NOMO-1 (cell line): ENCODE measurements at regions not wholly inside any gene's neighbourhood (a gene's known extent, or its start where the extent isn't known, plus 50 kb on each side); places are given as distances from the start of the nearest gene placed in this dataset.

Source experiments
- DNase-seq, 2 experiments: peaks; one replicate each; lab custom pipeline; 2025; ENCODE audit not compliant: unreplicated experiment in 2 of 2; lab: John Stamatoyannopoulos, UW

DNA sequence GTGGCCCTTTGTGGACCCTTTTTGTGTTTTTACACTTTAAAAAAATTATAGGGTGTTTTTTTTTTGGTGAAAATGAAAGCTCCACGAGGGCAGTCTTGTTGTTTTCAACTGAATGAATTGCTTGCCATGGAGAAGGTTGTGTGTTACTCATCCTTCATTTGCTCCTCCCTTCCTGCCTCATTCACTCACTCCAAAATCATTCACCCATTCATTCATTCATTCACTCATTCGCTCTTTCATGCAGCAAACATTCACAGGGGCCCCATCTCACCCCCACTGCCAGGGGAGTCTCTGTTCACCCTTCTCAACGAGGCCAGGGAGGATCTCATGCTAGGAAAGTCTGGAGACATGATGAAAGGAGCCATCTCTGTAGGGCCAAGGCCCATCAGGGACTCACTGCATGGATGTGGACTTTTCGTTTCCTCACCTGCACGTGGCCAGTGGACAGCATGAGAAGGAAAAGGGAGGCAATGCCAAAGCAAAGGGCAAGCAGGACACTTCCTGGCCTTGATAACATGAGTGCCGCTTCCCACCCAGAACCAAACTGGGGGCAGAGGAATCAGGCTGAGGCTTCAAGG, 62.8 kb upstream of the COL13A1 start:
- no peak for DNase-seq

DNA sequence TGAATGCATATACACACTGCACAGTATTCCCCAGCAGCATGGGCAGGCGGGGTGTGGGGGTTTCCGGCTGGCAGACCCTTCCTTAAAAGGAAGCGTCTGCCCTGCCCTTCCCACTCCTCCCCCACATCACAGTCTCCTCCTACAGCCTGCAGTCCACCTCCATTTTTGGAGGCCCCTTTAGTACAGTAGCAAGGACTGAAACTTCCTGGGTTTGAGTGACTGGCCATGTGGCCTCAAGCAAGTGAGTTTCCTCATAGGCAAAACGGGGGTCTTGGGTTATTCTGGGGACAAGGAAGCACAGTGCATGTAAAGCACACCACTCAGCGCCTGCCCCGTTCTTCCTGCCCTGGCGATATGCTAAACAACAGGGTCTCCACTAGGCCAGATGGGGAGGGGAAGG, 62.1 kb upstream of the COL13A1 start:
- no peak for DNase-seq

DNA sequence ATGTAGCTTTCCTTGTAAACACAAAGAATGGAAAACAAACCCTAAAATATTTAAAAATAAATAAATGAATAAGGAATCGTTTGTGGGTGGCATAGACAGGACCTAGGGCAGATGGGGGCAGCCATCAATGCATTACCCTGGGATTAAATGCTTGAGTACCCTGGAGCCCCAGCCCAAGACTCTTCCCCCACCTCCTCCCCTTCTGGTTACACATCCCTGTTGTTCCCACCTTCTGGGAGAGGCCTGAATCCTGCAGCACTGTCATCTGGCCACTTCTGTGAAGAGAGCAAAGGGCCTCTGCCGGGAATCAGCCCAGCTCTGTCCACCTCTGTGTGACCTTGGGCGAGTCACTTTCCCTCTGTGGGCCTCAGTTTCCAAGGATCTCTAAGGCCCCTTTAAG, 61.6 kb upstream of the COL13A1 start:
- no peak for DNase-seq

DNA sequence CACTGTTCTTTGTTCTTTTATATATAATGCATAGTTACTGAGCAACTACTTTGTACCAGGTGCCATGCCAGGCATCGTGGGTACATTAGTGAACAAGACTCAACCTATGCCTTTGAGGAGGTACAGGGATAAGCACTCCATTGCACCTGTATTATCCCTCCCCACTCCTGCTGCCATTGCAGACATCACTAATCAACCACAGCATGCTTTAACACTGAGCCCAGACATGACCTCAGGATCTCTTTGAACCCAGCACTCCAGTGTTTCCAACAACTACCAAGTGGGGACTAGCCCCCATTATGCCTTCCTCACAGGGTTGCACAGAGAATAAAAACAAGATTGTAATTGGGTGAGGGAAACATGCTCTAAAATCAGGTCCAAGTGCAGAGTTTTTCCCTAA, 60.5 kb upstream of the COL13A1 start:
- DNase-seq: no peak

DNA sequence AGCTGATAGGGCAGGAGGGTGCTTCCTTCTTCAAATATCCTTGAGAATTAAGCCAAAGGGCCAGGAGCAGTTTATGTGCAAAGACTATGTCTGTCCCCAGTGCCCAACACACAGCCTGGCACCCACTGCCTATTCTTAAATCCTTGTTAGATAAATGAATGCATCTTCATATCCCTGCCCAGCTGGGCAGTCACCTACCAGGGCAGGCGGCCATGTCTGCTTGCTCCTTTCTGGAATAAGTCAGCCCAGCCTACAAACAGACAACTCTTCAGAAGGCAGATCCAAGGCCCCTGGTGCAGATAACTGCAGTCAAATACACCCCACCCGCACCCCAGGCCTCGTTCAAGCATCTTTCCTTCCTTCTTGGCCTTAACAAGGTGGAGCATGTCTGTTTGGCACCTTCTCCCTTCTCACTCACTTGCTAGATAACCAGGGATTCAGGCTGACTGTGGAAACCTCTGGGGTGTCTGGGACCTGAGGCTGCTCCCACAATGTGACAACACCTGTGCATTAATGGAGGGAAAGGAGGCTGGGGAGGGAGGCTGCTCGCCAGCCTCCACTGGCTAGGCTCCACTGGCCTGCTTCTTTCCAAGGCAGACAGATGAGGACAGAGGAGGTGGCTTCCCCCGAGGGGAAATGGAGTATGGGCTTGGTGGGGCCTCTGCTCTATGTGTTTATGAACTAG, 59.9 kb upstream of the COL13A1 start:
- no peak for DNase-seq

DNA sequence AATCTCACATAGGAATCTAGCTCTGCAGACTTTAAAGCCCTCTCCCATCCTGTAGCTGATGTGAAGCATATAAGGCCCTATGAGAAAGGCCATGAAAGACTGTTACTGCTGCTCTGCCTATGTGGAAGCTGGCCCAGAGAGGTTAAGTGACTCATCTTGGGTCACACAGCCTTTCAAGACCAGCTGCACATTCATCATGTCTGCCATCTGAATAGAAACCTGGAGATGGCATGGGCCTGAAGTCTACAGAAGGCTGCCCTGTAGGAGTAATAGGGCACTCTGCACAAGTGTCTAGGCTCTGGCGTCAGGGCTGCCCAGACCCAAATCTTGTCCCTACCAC, 59.4 kb upstream of the COL13A1 start:
- no peak for DNase-seq

DNA sequence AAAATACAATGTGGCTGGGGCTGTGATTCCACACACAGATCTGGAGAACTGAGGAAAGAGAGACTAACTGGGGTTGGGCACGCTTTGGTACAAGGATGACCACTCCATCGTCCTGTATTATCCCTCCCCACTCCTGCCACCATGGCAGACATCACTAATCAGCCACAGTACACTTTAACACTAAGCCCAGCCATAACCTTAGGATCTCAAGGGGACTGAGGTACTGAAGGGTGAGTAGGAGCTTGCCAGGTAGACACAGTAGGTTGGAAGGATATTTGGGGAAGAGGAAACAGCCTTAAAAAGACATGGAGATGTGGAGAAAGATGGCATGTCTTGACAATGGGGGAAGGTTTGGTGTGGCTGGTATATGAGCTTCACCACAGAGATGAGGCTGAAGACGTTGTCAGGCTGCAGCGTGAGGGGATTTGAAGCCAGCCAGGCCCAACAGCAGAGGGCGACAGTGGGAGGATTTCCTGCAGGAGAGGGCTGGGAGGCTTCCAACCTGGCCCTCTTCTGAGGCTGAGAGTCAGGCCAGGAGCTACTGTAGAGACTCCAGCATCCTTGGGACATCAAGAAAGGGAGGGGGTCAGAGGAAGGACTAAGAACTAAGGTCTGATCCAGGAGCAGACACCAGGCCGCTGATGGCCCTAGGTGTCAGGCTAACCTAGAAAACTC, 58.6 kb upstream of the COL13A1 start:
- no peak for DNase-seq

DNA sequence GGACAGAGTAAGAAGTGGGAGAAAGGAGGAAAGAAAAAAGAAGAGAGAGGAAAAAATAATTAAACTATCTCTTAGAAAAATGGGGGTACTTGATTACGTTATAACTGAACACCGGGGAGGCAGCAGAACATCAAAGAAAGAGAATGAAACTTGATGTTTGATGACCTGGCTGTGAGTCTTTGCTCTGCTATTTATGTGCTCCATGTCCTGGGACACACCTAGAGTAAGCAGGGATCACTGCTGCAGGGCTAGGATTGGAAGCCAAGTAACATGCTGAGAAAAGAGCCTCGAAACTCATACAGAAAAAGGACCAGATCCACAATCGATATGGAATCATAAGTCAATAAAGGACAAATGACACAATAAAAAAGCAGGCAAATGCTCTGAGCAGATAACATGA, 56.7 kb upstream of the COL13A1 start:
- DNase-seq: no peak

DNA sequence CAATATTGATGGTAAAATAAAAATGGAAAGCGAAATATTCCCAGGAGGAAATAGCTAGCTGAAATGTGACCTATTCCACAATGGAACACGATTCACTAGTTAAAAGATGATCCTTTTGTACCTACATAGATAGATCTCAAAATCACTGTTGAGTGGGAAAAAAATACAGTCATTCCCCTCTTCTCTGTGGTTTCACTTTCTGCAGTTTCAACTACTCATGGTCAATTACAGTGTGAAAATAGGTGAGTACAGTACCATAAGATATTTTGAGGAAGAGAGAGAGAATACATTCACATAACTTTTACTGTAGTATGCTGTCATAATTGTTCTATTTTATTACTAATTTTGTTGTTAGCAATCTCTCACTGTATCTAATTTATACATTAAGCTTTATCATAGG, 56.0 kb upstream of the COL13A1 start:
- no peak for DNase-seq

DNA sequence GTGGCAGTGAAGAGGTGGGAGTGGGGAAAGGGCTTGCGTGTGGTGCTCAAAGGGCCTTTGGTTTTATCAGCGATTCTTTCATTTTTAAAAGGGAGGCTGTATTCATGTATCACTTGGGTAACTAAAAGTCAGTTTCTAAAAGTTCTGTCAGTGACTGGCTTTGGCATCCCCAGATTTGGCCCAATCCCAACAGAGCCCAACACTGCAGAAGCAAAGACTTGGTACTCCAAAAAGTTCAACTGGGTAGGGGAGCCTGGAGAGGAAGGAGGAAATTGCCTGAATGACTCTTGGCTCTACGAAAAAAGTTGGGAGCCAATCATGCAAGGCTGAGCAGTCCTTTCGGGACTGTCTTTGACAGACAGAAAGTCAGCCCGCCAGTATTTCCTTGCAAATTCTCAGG, 54.5 kb upstream of the COL13A1 start:
- no peak for DNase-seq

DNA sequence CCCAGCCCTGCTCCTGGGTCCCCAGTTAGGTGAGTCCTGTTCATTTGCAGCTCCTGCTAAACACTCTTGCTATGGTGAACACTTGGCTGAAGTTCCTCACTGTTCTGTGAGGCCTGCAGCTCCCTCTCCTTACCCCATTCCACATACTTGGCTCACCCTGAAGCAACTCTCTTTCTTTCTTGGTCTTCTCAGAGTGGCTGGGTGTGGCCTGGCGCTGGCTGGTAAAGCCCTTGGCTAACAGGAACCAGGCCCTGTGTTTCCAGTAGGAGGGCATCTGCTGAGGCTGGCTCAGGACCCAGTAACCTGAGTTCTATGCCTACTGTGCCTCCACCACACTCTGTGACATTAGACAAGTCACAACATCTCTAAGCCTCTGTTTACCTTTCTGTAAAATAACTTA, 53.1 kb upstream of the COL13A1 start:
- no peak for DNase-seq

DNA sequence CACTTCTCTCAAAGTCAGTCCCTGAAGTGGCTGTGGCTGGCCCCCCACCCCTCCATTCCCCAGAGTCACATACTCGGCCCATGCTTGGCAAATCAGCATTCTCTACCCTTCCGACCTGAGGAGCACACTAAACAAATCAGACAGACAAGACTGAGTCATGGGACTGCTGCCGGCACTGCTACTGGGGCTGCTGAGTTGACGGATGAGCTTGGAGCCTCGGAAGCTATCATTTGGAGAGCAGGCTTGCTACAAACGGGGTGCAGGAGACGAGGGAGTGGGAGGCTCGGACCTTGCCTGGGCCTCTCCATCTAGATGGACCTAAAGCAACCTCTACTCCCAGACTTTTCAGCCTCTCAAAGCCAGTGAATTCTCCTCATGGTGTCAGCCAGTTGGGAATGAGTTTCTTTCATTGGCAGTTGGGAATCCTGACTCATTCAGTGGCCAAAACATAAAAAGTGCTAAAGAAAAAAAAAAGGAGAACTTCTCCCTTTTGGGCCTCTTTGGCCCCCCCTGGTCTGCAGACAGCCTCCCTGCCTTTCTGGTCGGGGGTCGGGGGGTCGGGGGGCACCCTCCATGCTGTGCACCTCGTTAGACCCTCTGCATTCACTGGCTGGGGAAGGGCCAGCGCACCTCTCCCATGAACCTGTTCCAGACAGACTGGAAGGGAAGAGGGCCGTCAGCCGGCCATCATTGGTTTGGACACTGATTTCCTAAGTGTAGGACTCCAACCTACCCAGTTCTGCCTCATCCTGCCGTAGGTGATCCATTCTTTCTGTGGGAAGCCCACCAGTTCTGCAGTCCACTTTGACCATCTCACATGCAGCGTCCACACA, 52.3 kb upstream of the COL13A1 start:
- no peak for DNase-seq

DNA sequence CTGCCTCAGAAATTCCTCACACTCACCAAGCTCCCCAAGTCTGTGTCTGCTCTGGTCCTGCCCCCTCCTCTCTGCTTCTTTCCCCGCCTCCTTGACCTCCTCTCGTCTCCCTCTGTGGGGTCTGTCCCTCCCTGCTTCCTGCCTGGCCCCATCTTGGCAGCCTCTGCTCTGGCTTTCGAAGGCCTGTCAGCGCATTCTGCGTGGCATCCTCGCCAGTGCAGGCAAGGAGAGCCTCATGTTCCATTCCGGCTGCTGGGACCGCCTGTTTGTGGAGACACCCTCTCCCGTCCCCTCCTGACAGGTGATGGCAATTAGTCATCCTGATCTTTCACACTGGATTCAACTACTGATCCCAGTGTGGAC, 51.7 kb upstream of the COL13A1 start:
- DNase-seq: no peak

DNA sequence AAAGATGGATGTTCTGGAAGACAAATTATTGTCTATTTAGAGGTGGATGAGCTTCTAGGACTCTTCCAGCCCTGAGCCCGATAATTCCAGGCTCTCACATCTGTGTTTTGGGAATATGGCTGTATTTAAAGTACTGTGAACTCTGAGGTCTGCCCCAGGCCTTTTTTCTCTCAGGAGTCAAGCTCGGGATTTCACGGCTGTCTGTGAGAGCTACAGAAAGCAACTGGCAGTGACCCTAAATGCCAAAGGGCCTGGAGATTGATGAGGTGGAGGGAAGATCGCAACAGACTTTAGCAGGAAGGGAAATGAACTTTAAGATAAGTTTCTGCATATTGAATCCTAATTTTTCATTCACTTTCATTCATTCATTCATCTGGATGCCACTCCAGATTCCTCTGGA, 51.0 kb upstream of the COL13A1 start:
- DNase-seq: no peak

DNA sequence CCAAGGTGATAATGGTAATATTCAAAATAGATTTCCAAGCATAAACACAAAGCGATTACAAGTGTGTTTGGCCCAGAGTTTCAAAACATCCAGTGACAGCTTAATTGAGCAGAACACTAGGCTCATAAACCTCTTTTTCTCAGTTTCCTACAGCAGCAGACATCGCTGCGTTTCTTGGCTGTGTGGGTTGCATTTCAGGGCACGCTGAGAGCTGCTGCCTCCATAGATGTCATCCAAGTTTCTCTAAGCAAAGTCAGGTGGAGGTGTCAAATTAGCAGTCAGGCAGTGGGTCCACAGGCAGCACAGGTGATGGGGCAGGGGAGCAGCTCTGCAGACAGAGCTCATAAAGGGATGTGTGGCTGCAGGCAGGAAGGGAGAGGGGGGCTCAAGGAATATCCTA, 50.5 kb upstream of the COL13A1 start:
- no peak for DNase-seq
